GM12891 (cell line): ENCODE measurements at regions not wholly inside any gene's neighbourhood (a gene's known extent, or its start where the extent isn't known, plus 50 kb on each side); places are given as distances from the start of the nearest gene placed in this dataset.

ENCODE experiments used
- POLR2A ChIP-seq: IDR thresholded peaks from 2 replicates; pipeline ENCODE4 v1.6.1; 2011; ENCODE audit warnings: low read depth, low read length, control low read depth
- POLR2AphosphoS5 ChIP-seq: IDR thresholded peaks from 2 replicates; pipeline ENCODE4 v1.6.1; 2011; ENCODE audit warnings: low read depth, low read length, control low read depth
- SPI1 ChIP-seq: IDR thresholded peaks from 2 replicates; pipeline ENCODE4 v1.6.1; 2011; ENCODE audit warnings: low read depth, low read length, control low read depth

- no peak for TF ChIP-seq POLR2AphosphoS5
- TF ChIP-seq POLR2A = no peak
- no peak for TF ChIP-seq SPI1
These were observed 413.7 kb downstream of the RFPL4B start for GRCh38 chr6:112760831-112761230.
